B cell (primary cell): ENCODE measurements at regions not wholly inside any gene's neighbourhood (a gene's known extent, or its start where the extent isn't known, plus 50 kb on each side); places are given as distances from the start of the nearest gene placed in this dataset.

ENCODE experiments used
- ATAC-seq: fragments of 200-7000 bp; cut with Tn5 transposase; one replicate; pipeline ENCODE4 v1.10.0; 2021; ENCODE audit warnings: low read depth, mild to moderate bottlenecking, moderate number of reproducible peaks, moderate library complexity
- CTCF ChIA-PET: fragments of 350-600 bp; sonication (Branson Sonifier 250); formaldehyde crosslinking; loops from one replicate; lab custom pipeline; 2021; ENCODE audit warnings: antibody characterized with exemption, inconsistent platforms; lab: Charles Lee
- POLR2A ChIA-PET: fragments of 350-600 bp; sonication (Branson Sonifier 250); formaldehyde crosslinking; loops from one replicate; lab custom pipeline; 2021; ENCODE audit warnings: antibody characterized with exemption; lab: Charles Lee
- DNase-seq: peaks from one replicate; pipeline ENCODE4 v3.0.0; 2013
- H2AFZ ChIP-seq: 2 replicates; pipeline ENCODE4 v1.6.1; 2012; ENCODE audit warnings: mild to moderate bottlenecking, low read depth, low read length; ENCODE audit not compliant: insufficient read depth, poor library complexity, severe bottlenecking
- H3K27ac ChIP-seq, 2 donors: 1 replicate in 1 of 2; 2 replicates in 1 of 2; pipeline ENCODE4 v1.5.1; 2012 to 2013; ENCODE audit warnings: low read length in 2 of 2, mild to moderate bottlenecking in 2 of 2, moderate library complexity in 1 of 2
- H3K27me3 ChIP-seq, 4 experiments: fragments of 200-600 bp in 1 of 4; sonication (generic) in 1 of 4; replicated peaks in 1 of 4; 1 replicate in 2 of 4; 2 replicates in 2 of 4; pipeline versions ENCODE4 v1.6.1 to v1.7.0; 2013 to 2016; ENCODE audit warnings: low read length in 3 of 4, mild to moderate bottlenecking in 2 of 4, mixed read lengths in 1 of 4, moderate library complexity in 1 of 4; ENCODE audit not compliant: insufficient read depth in 4 of 4, control insufficient read depth in 3 of 4; ENCODE audit errors: control extremely low read depth in 1 of 4
- H3K36me3 ChIP-seq, 2 experiments: replicated peaks in 1 of 2; 1 replicate in 1 of 2; 2 replicates in 1 of 2; pipeline versions ENCODE4 v1.6.1 to v1.7.1; 2013; ENCODE audit warnings: low read length in 1 of 2; ENCODE audit not compliant: insufficient read depth in 2 of 2, control insufficient read depth in 1 of 2; ENCODE audit errors: control extremely low read depth in 1 of 2, extremely low read depth in 1 of 2
- H3K4me1 ChIP-seq, 2 donors: fragments of 200-600 bp in 1 of 2; sonication (generic) in 1 of 2; 1 replicate in 1 of 2; 2 replicates in 1 of 2; pipeline versions ENCODE4 v1.5.1 to v1.6.1; 2013 to 2017; ENCODE audit warnings: low read length in 2 of 2; ENCODE audit not compliant: control insufficient read depth in 2 of 2, insufficient read depth in 2 of 2
- H3K4me2 ChIP-seq: replicated peaks from 2 replicates; pipeline ENCODE3; 2012; ENCODE audit warnings: mild to moderate bottlenecking, low read depth, low read length; ENCODE audit not compliant: poor library complexity, severe bottlenecking
- H3K4me3 ChIP-seq, 5 experiments: fragments of 200-600 bp in 1 of 5; sonication (generic) in 1 of 5; 1 replicate in 3 of 5; 2 replicates in 2 of 5; pipeline versions ENCODE4 v1.5.1 to v1.7.0; 2011 to 2016; ENCODE audit warnings: low read length in 4 of 5, mild to moderate bottlenecking in 4 of 5, low read depth in 2 of 5, control low read depth in 1 of 5, moderate library complexity in 1 of 5; ENCODE audit not compliant: insufficient read depth in 1 of 5; ENCODE audit errors: control extremely low read depth in 1 of 5, extremely low read depth in 1 of 5
- H3K79me2 ChIP-seq: fragments of 200-600 bp; sonication (generic); one replicate; pipeline ENCODE4 v1.6.0; 2016; ENCODE audit warnings: low read length; ENCODE audit not compliant: control insufficient read depth, insufficient read depth
- H3K9ac ChIP-seq: fragments of 200-600 bp; sonication (generic); 2 replicates; pipeline ENCODE4 v1.6.1; 2017; ENCODE audit warnings: mild to moderate bottlenecking, low read length, moderate library complexity
- H3K9me3 ChIP-seq, 3 donors: one replicate each; pipeline versions ENCODE4 v1.6.1 to v1.7.1; 2013; ENCODE audit warnings: low read length in 2 of 3; ENCODE audit not compliant: control insufficient read depth in 2 of 3, insufficient read depth in 1 of 3; ENCODE audit errors: control extremely low read depth in 1 of 3
- H4K20me1 ChIP-seq: 2 replicates; pipeline ENCODE4 v1.6.0; 2012; ENCODE audit warnings: mild to moderate bottlenecking, low read length; ENCODE audit not compliant: insufficient read depth, control insufficient read depth, poor library complexity, severe bottlenecking
- H3K27ac Mint-ChIP-seq: one replicate; pipeline ENCODE4 v1.8.0; 2021; ENCODE audit warnings: mixed read lengths
- H3K27me3 Mint-ChIP-seq: one replicate; pipeline ENCODE4 v1.8.0; 2021; ENCODE audit warnings: mixed read lengths
- H3K4me1 Mint-ChIP-seq: one replicate; pipeline ENCODE4 v1.8.0; 2021; ENCODE audit warnings: mixed read lengths
- H3K4me3 Mint-ChIP-seq: one replicate; pipeline ENCODE4 v1.8.0; 2021; ENCODE audit warnings: mixed read lengths
- H3K9me3 Mint-ChIP-seq: one replicate; pipeline ENCODE4 v1.8.0; 2022; ENCODE audit warnings: mixed read lengths; ENCODE audit not compliant: insufficient read depth
- CTCF ChIP-seq: fragments of 200-600 bp; IDR thresholded peaks from one replicate; pipeline ENCODE4 v1.8.0; 2022; ENCODE audit warnings: antibody characterized with exemption, mild to moderate bottlenecking
- EZH2 ChIP-seq: IDR thresholded peaks from 2 replicates; pipeline ENCODE4 v1.6.1; 2012; ENCODE audit warnings: borderline replicate concordance, low read depth, mild to moderate bottlenecking, moderate library complexity, low read length; ENCODE audit not compliant: insufficient read depth, poor library complexity, severe bottlenecking
- WGBS: methylation state at CpG from one replicate; pipeline ENCODE4 v1.1.5; 2013; ENCODE audit warnings: missing lambda C conversion rate; ENCODE audit not compliant: insufficient coverage; 5-methylcytosine and 5-hydroxymethylcytosine counted together
- intact Hi-C: fragments of 100-400 bp; cut with micrococcal nuclease; formaldehyde crosslinking; loops from one replicate; pipeline ENCODE4 v1.10.0; 2022

- ChIA-PET POLR2A (no interaction called here), CTCF (interaction anchor here (1.0 to 1.7 kb wide), 2 partner anchors 16 to 344 kb away, joined by 3 to 7 read pairs; no protein-coding TSS in a partner anchor)
- H3K9me3 Mint-ChIP-seq: no peaks in the 10 kb centered on the region
- TF ChIP-seq EZH2 (no peak), CTCF (no peak)
- Histone ChIP-seq H3K9ac (no peak overlapping the region), H3K4me2 (no peak overlapping the region), H3K4me3 (no peak overlapping the region), H3K9me3 (no peaks in the 10 kb centered on the region), H2AFZ (no peak overlapping the region), H3K27ac (no peak overlapping the region), H3K4me1 (peaks cover 3 to 5% of the 10 kb centered on the region in 2 donors), H3K36me3 (no peaks in the 10 kb centered on the region), H3K79me2 (no peaks in the 10 kb centered on the region), H3K27me3 (no peaks in the 10 kb centered on the region), H4K20me1 (no peaks in the 10 kb centered on the region)
- no peak for DNase-seq
- no peak for ATAC-seq
- H3K27me3 Mint-ChIP-seq: no peaks in the 10 kb centered on the region
- no peak overlapping the region for H3K4me3 Mint-ChIP-seq
- intact Hi-C loops: no loop called here
- H3K27ac Mint-ChIP-seq: no peak overlapping the region
- peaks cover 10% of the 10 kb centered on the region for H3K4me1 Mint-ChIP-seq
Measured at GRCh38 chr2:181121996-181122395, 141.6 kb downstream of the UBE2E3 start.

- H3K4me3 Mint-ChIP-seq: no peak overlapping the region
- Histone ChIP-seq H3K79me2 (no peaks in the 10 kb centered on the region), H3K9ac (no peak overlapping the region), H3K27me3 (no peaks in the 10 kb centered on the region), H4K20me1 (no peaks in the 10 kb centered on the region), H3K4me3 (no peak overlapping the region), H3K9me3 (no peaks in the 10 kb centered on the region), H2AFZ (no peak overlapping the region), H3K4me2 (no peak overlapping the region), H3K36me3 (no peaks in the 10 kb centered on the region), H3K27ac (no peak overlapping the region), H3K4me1 (peaks cover 3 to 5% of the 10 kb centered on the region in 2 donors)
- H3K27ac Mint-ChIP-seq: no peak overlapping the region
- H3K4me1 Mint-ChIP-seq: peaks cover 10% of the 10 kb centered on the region
- ATAC-seq (no peak), DNase-seq (no peak)
- TF ChIP-seq EZH2 (no peak), CTCF (no peak)
- no peaks in the 10 kb centered on the region for H3K9me3 Mint-ChIP-seq
- intact Hi-C loops: no loop called here
- ChIA-PET POLR2A (no interaction called here), CTCF (interaction anchor here (1.7 kb wide), 1 partner anchor 17 kb away, joined by 7 read pairs; no protein-coding TSS in a partner anchor)
- WGBS: no CpG with 5 or more reads among the region's 2 CpGs
- H3K27me3 Mint-ChIP-seq: no peaks in the 10 kb centered on the region
Measured at GRCh38 chr2:181122601-181123000, 142.2 kb downstream of the UBE2E3 start.
